GM12878 (cell line): ENCODE measurements at regions not wholly inside any gene's neighbourhood (a gene's known extent, or its start where the extent isn't known, plus 50 kb on each side); places are given as distances from the start of the nearest gene placed in this dataset.

ENCODE experiments used
- ATAC-seq: fragments of 200-7000 bp; cut with Tn5 transposase; 3 replicates; pipeline ENCODE4 v1.9.1; 2020; ENCODE audit warnings: mild to moderate bottlenecking, moderate library complexity
- BruUV-seq: library from RNA; stranded (reverse); fragments of 400-500 nt; replicated peaks from 2 replicates; lab custom pipeline; 2021; lab: Mats Ljungman, UMichigan
- CTCF ChIA-PET: fragments of 300-600 bp; sonication (Branson Sonifier 250); formaldehyde crosslinking; extraction: SDS; loops from one replicate; lab custom pipeline; 2021; ENCODE audit warnings: inconsistent platforms; lab: Yijun Ruan, JAX
- POLR2A ChIA-PET: fragments of 350-600 bp; formaldehyde crosslinking; extraction: SDS; loops from one replicate; lab custom pipeline; 2021; ENCODE audit warnings: inconsistent platforms; lab: Charles Lee
- RAD21 ChIA-PET: fragments of 300-600 bp; sonication (Branson Sonifier 250); formaldehyde crosslinking; loops from one replicate; lab custom pipeline; 2023; ENCODE audit warnings: antibody characterized with exemption; ENCODE audit not compliant: unreplicated experiment; lab: Charles Lee
- SMC1A ChIA-PET: fragments of 300-600 bp; sonication (Branson Sonifier 250); formaldehyde crosslinking; loops from one replicate; lab custom pipeline; 2023; ENCODE audit not compliant: unreplicated experiment, uncharacterized antibody; lab: Charles Lee
- DNase-seq: peaks from one replicate; pipeline ENCODE4 v3.0.0-alpha.2; 2011; ENCODE audit warnings: low read depth, low spot score
- FAIRE-seq: peaks from 3 replicates; lab custom pipeline; 2011; peaks lifted over from hg19 to GRCh38; lab: Jason Lieb, UNC
- H2AFZ ChIP-seq: 2 replicates; pipeline ENCODE4 v1.6.0; 2011; ENCODE audit warnings: low read depth, low read length, control low read depth; ENCODE audit not compliant: control insufficient read depth
- H3K27ac ChIP-seq: 2 replicates; pipeline ENCODE4 v1.5.1; 2011; ENCODE audit warnings: control low read depth; ENCODE audit not compliant: control insufficient read depth, insufficient read depth
- H3K27me3 ChIP-seq, 2 experiments: replicated peaks in 1 of 2; 2 replicates each; pipeline versions ENCODE4 v1.6.0 to v1.6.1; 2011; ENCODE audit warnings: low read length in 1 of 2; ENCODE audit not compliant: control insufficient read depth in 2 of 2, insufficient read depth in 2 of 2
- H3K36me3 ChIP-seq, 2 experiments: 2 replicates each; pipeline ENCODE4 v1.5.1; 2011; ENCODE audit warnings: low read length in 1 of 2; ENCODE audit not compliant: control insufficient read depth in 2 of 2, insufficient read depth in 2 of 2
- H3K4me1 ChIP-seq: 2 replicates; pipeline ENCODE4 v1.6.1; 2011; ENCODE audit warnings: mild to moderate bottlenecking, low read length, moderate library complexity, mixed read lengths; ENCODE audit not compliant: control insufficient read depth, insufficient read depth
- H3K4me2 ChIP-seq: 2 replicates; pipeline ENCODE4 v1.6.0; 2011; ENCODE audit warnings: control low read depth; ENCODE audit not compliant: control insufficient read depth, insufficient read depth
- H3K4me3 ChIP-seq: fragments of 200-600 bp; sonication (generic); 2 replicates; pipeline ENCODE4 v1.5.1; 2016
- H3K79me2 ChIP-seq: 2 replicates; pipeline ENCODE4 v1.6.0; 2011; ENCODE audit warnings: low read length; ENCODE audit not compliant: control insufficient read depth, insufficient read depth
- H3K9ac ChIP-seq: 2 replicates; pipeline ENCODE4 v1.8.0; 2011; ENCODE audit warnings: low read length, control low read depth, mixed read lengths; ENCODE audit not compliant: control insufficient read depth, insufficient read depth
- H3K9me3 ChIP-seq: replicated peaks from 3 replicates; pipeline ENCODE4 v1.5.1; 2011; ENCODE audit warnings: mild to moderate bottlenecking, low read length; ENCODE audit not compliant: control insufficient read depth, insufficient read depth
- H4K20me1 ChIP-seq: 2 replicates; pipeline ENCODE4 v1.6.0; 2011; ENCODE audit not compliant: control insufficient read depth, insufficient read depth
- CBX5 ChIP-seq: sonication (generic); IDR thresholded peaks from 2 replicates; pipeline ENCODE4 v1.6.1; 2016; ENCODE audit warnings: low read depth, moderate library complexity, mild to moderate bottlenecking, inconsistent platforms
- E2F4 ChIP-seq: IDR thresholded peaks from 2 replicates; pipeline ENCODE4 v1.6.1; 2012; ENCODE audit warnings: low read depth, low read length, improper control_type of control experiment
- IRF4 ChIP-seq: IDR thresholded peaks from 2 replicates; pipeline ENCODE4 v1.6.1; 2011; ENCODE audit warnings: low read depth, low read length
- NR2F1 ChIP-seq: fragments of 450-650 bp; conservative IDR thresholded peaks from 2 replicates; pipeline ENCODE4 v1.6.1; 2017; ENCODE audit warnings: mild to moderate bottlenecking
- SPI1 ChIP-seq: IDR thresholded peaks from 2 replicates; pipeline ENCODE4 v1.6.1; 2011; ENCODE audit warnings: low read depth, mild to moderate bottlenecking, low read length, moderate library complexity, borderline replicate concordance; ENCODE audit not compliant: insufficient read depth
- ZNF217 ChIP-seq: fragments of 450-650 bp; IDR thresholded peaks from 2 replicates; pipeline ENCODE4 v1.6.1; 2017; ENCODE audit warnings: antibody characterized with exemption, mild to moderate bottlenecking
- WGBS: methylation state at CpG from one replicate; pipeline ENCODE4 v1.1.6; 2016; ENCODE audit warnings: low lambda C conversion rate; ENCODE audit not compliant: insufficient replicate concordance, insufficient coverage; ENCODE audit errors: missing lambda C conversion rate; 5-methylcytosine and 5-hydroxymethylcytosine counted together
- in situ Hi-C: fragments of 300-500 bp; cut with MboI; formaldehyde crosslinking; loops from 9 replicates; pipeline ENCODE4 v1.14.3; 2018; ENCODE audit warnings: mixed read lengths
- intact Hi-C: fragments of 100-400 bp; cut with micrococcal nuclease; formaldehyde crosslinking; loops from one replicate; pipeline ENCODE4 v1.14.2; 2022; ENCODE audit not compliant: unreplicated experiment

- no peak for TF ChIP-seq IRF4
Observed at GRCh38 chr20:20815711-20816455, 103.4 kb upstream of the RALGAPA2 start (continued).

- Histone ChIP-seq H3K4me2 (no peak overlapping the region), H2AFZ (no peak overlapping the region), H3K9ac (no peak overlapping the region), H3K9me3 (no peaks in the 10 kb centered on the region), H3K27ac (no peak overlapping the region), H3K4me1 (no peaks in the 10 kb centered on the region), H3K27me3 (no peaks in the 10 kb centered on the region; a peak in 1 of 4 replicates), H4K20me1 (no peaks in the 10 kb centered on the region), H3K4me3 (no peak overlapping the region), H3K79me2 (no peaks in the 10 kb centered on the region), H3K36me3 (no peaks in the 10 kb centered on the region)
- SMC1A ChIA-PET, result no interaction called here
- intact Hi-C loops, result no loop called here
- POLR2A ChIA-PET, result no interaction called here
- ATAC-seq (no peak), DNase-seq (no peak), FAIRE-seq (no peak)
- CTCF ChIA-PET, result interaction anchor here (2.0 kb wide), 1 partner anchor 10 kb away, joined by 7 read pairs; no protein-coding TSS in a partner anchor
- in situ Hi-C loops, result no loop called here
- TF ChIP-seq NR2F1 (no peak), CBX5 (no peak), ZNF217 (no peak), E2F4 (no peak), SPI1 (no peak)
- RAD21 ChIA-PET, result no interaction called here
- 61% methylated on average over 4 of the region's 4 CpGs for WGBS
- no TSS peak for BruUV-seq
Observed at GRCh38 chr20:20814685-20815084, 102.2 kb upstream of the RALGAPA2 start.
